HG03571 (cell line): ENCODE measurements at regions not wholly inside any gene's neighbourhood (a gene's known extent, or its start where the extent isn't known, plus 50 kb on each side); places are given as distances from the start of the nearest gene placed in this dataset.

Experiments
- ATAC-seq: cut with Tn5 transposase; IDR thresholded peaks from one replicate; pipeline ENCODE4 v1.9.1; 2021; ENCODE audit not compliant: unreplicated experiment

DNA sequence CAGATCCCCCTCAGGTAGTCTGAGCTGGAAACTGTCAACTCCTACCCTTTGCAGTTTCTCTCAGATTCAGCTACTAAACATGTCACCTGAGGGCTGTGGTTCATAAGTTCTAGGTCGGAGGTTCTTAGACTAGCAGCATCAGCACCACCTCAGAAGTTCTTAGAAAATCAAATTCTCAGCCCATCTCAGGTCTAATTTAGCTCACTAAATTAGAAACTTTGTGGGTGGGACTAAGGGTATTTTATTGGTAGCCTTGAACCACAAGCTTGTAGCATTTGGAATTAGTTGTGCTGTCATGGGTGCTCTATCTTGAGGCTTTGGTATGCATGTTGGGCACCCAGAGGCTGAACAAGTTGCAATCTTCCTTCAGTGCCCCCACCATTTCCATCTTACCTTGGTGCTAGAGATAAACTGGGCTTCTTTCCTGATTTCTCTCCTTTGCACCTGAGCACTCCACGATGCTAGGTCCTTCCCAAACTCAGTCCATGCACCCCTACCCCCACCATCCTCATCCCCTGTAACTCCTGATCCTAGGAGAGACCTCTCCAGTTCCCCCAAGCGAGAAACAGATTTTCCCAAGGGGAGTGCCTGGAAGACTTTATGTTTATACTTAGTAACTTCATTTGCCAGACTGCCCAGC, 54.2 kb downstream of the S1PR1 start:
- no peak for ATAC-seq

DNA sequence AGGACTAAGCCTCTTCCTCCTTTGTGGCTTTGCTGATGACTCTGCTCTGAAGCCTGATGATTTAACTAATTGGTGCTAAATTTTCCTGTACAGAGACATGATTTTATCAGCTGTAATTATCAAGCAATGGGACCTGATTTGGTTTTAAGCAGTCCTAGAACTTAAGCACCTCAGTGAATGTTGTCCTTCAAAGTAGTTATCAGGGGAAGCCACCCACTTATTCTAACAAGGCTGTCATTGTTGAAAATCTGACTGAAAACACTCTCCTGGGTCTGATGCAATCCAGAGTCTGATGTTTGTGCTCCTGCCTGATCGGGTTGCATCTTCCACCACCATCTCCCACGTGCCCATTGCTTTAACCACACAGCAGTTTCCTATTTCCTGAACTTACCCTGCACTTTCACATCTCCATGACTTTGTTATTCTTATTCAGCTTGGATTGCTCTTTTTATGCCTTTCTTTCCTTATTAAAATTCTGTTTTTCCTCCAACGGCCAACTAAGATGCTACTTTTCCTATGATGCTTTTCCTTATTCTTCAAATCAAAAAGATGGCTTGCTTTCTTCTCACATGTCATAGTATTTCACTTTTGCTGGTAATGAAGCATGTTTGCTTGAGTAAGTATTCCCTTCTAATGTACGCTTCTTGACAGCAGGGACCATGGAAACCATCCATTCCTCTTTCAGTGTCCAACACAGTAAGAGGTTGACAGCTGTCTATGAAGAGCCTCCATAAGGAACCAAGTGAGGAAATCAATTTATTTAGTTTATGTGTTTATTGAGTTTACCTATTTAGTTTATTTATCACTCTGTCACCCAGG, 55.0 kb downstream of the S1PR1 start:
- ATAC-seq = no peak

DNA sequence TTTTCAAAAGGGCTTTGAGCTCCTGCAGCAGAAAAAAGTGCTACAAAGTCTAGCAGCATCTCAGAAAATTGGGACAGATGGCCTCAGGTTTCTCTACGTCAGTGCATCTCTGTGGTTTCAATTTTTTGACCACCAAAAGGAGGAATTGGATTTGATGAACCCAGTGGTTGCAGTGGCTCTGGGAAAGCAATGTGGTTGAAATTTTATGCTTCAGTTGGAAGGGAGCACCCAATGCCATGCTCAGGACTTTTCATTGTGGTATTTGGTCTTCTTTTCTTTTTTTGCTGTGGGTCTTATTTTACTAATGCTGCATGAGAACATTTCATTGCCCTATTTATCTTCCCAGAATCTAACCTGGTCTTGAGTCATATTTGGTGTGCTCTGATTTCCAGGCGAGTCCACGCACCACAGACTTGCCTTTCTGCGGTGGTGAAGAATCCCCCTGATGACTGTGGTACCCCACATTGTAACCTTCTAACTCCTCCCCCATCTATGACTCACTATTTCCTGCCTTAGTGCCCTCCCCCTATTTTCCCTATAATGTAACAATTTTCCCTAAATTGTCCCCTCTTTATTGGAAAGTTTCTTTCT, 56.7 kb downstream of the S1PR1 start:
- ATAC-seq = peak; percentile 42

DNA sequence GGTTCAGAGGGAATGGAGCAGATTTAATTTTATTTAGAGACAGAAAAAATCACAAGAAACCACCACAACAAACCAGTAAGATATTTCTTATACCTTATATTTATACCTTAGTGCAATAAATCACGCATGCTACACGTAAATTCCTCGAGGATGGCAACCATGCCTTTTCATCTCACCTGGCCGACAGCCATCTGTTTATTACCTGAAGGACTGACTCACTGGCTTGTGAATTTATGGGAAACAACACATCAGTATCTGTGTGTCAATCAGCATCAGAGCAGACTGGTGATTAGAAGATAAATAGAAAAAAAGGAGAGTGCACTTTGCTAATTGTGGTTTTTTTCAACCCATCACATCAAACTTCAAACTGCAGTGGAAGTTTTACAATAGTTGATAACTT, 58.4 kb downstream of the S1PR1 start:
- no peak for ATAC-seq

DNA sequence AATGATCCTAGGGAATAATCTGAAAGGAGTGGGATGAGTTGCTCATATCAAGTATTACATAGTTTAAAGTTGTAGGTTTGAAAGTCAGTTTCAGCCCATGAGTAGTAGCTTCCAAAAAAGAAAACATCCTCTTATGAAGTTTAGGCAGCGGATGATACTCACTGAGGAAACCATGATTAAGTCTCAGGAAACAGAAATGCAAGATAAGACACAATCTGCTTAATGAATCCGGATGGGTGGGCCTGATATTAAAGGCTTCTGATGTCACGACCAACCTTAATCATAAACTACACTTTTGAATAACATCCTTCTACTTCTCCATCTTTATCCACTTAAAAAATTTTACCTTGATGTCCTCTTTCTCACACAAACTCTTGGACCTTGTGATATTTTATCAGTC, 61.8 kb downstream of the S1PR1 start:
- ATAC-seq = no peak

DNA sequence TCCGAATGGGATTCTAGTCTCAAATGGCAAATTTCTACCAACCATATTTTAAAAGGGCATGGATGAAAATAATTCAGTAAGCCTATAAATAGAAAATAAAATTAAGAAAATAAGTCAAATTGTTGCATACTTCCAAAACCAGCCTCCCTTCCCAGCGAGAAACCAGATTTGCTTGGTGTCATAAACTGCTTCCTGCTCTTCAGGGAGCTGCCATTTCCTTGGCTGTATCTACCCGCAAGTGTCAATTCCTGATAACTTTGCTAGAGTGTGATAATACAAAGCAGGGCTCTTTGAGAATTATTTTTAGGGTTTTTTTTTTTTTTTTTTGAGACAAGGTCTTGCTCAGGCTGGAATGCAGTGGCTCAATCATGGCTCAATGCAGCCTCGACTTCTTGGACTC, 62.3 kb downstream of the S1PR1 start:
- ATAC-seq = no peak

DNA sequence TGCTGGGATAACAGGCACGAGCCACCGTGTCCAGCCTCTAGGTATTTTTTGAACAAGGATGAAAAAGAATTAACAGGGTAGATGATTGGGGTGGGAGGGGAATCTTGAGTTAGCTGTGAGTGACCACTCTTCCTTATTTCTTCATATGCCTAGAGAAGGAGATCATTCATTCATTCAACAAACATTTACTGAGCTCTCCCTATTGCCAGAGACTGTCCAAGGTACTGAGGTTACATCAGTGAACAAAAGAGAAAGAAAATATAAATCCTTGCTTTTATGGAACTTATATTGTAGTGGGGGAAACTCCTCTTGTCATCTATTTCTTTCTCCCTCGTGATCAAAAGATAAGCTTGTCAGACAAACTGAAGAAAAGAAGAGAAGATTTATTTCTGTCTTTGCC, 62.9 kb downstream of the S1PR1 start:
- no peak for ATAC-seq

DNA sequence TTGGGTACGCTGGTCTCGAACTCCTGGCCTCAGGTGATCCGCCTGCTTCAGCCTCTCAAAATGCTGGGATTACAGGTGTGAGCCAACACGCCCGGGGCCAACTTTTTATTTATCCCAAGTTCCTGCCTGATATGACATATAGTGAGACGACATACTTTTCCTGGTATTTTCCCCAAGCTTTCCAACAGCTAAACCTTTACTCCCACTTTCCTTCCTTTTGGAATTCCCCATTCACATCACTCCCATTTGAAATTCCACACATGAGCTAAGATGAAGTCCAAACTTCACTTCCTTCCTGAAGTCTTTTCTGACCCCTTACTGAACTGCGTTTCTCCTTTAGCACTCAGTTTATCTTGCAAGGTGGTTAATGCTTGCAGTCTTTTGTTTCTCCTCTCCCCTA, 64.1 kb downstream of the S1PR1 start:
- no peak for ATAC-seq

DNA sequence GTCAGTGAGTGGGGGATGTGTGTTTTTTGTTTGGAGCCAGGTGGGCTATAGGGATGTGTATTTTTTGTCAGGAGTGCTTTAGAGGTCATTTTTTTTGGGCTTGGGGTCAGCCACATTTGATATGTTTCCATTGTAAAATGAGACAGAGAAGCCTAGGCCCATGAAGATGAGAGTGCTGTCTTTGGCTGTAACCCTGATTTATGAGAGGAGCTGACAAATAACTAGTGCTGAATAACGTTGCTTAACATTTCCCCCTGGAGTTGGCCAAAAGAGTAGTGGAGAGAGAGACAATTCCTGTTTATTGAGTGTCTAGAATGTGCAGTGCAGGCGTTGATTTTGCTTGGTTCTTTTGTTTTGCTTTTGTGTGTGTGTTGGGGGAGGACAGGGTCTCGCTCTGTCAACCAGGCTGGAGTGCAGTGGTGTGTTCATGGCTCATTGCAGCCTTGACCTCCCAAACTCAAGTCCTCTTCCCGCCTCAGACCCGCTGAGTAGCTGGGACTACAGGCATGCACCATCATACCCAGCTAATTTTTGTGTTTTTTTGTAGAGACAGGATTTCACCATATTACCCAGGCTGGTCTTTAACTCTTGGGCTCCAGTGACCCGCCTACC, 64.7 kb downstream of the S1PR1 start:
- no peak for ATAC-seq

DNA sequence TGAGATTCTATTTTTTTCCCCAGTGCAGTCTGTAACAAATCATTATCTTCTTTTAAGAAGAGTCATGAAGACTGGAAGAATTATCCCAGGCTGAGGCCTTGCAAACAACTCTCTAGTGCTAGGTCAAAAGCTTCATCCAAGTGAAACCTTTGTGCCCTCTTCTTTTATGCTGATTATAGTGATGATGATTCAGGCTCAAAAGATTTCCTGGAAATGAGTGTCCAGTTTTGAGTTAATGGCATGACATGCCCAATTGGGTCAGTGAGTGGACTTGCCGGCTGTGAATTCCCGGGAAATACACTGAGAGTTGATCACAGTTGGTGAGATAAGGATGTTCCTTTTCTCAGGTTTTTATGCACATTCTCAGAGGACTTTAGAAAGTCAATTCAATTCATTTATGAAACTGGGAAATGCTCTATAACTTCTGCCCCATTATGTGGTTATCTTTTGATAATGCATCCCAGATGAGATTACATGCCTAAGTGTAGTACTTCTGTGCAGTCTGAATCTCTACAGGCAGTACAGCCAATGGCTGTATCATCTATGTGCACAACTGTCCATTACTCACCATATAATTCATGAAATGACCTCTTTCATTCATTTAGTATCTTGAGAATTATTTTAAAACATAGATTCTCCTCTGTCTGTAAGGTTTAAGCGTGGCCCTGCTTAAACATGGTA, 66.2 kb downstream of the S1PR1 start:
- no peak for ATAC-seq

DNA sequence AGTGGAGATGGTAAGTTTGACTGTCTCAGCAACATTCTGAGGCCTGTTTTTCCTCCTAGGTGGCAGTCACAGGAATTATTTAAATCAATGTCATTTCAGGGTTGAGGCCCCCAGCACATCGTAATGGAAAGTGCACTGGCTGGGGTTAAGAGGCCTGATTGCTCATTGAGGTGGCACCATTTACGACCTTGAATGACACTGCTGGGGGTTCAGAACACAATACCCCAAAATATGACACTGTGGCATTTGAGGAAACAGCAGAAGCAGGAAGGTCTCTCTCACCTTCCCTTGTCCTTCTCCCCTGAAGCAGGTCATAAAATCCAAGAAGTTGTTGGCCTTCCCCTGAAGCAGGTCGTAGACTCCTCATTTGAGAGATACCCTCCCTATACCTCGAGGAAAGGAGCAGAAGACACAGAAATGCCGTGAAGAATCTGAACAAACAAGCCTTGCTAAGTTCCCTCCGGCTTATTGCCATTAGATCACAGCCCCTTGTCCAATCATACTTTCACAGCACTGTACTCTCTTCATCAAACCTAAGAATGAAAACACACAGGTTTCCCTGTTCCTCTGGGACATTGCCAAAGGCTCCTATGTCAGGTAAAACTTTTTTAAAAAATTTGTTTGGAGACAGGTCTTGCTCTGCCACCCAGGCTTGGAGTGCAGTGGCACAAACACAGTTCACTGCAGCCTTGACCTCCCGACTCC, 71.3 kb downstream of the S1PR1 start:
- ATAC-seq = no peak

DNA sequence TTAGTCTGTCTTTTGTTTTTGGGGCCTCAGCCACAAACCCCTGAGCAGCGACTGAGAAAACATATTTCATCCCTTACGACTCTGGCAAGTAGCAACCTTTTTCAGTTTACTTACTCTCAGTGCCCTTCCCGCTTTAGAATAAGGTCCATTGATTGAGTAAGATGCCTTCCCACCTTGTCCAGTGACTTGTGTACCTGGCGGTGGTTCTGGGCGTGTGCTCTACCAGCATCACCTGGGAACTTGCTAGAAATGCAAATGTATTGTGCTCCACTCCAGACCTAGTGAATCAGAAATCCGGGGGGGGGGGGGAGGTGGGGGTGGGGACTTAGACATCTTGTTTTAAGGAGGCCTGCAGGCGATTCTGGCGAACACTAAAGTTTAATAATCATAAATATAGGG, 72.1 kb downstream of the S1PR1 start:
- ATAC-seq = no peak

DNA sequence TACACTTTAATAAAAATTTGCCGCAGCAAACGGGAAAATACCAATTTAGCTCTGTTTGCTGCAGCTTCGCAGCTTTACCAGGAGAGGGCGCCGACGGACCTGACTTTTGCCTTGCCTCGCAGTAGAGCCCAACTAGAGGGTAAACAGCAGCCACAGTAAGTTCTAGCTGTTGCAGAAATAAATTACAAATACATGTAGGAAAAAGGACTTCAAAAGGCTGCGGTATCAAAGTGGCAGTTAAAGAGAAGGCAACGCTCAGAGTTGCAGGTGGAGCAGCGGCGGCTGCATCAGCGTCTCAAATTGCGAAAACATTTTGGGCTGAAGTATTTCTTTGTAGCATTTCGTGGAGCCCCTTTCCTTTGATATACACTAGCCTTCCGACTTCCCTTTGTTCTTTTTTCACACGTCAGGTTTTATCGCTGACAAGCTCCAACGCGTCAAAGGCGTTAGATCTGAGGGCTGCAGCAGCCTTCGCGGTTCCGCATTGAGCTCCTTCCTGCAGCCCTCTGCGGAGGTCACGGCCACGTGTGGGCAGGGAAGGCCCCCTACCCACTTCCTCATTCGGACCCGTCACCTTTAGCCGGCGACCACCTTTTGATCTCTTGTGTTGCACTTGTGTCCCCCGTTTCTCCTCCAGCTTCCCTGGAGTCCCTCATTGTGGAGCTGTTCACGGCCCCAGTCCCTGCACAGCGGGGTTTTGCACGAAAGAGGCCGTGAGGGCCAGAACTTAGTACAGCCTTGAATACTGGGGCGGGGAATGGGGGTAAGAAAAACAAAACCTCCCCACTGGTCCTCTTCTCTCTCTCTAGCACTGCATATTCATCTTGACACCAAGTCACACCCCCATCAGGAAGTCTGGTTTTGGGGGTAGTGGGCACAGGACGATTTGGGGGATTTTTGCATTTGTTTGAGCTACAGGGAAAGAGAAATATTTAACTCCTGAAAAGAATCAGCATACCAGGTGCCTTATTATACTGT, 72.8 kb downstream of the S1PR1 start:
- peak; percentile 46 for ATAC-seq

DNA sequence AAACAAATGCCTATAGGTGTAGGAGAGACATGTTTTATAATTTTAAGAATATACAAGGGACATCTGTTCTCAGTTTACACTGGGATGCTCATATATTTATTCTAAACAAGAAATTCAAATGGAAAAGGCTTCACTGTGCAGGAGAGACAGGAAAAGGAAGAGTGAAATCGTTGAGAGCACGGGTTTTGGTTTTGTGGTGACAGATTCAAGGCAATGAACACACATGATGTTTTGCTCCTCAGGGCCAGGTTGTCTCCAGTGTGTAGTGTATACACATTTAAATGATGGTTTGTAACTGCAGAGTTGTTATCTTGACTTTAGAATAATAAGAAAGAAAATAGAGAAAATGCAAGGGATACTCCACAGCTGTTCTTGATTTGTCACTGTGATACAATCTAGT, 73.7 kb downstream of the S1PR1 start:
- no peak for ATAC-seq

DNA sequence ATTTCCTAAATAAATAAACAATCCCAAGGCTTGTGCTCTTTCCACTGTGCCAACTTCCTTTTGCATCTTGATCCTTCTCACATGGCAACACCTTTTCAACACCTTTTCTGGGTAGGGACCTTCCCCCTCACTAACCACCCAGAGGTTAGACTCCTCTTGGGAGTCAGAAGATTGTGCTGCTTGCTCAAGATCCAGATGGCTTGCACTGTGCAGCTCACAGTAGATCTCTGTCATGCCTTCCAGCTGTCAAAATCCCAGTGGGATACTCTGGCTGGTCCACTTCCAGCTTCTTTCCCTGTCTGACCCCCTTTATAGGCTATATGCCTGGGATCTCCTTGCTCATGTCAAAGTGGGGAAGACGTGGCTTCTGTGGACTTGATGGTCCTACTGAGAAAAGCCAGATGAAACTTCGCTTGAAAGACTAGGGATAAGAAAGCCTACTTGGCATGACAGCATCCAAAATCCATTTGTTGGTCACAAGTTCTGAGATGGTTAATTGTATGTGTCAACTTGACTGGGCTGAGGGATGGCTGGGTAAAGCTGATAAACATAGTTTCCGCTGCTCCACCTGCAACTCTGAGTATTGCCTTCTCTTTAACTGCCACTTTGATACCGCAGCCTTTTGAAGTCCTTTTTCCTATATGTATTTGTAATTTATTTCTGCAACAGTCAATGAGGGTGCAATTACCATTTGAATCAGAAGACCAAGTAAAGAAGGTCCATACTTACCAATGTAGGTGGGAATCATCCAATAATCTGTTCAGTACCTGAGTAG, 74.5 kb downstream of the S1PR1 start:
- no peak for ATAC-seq

DNA sequence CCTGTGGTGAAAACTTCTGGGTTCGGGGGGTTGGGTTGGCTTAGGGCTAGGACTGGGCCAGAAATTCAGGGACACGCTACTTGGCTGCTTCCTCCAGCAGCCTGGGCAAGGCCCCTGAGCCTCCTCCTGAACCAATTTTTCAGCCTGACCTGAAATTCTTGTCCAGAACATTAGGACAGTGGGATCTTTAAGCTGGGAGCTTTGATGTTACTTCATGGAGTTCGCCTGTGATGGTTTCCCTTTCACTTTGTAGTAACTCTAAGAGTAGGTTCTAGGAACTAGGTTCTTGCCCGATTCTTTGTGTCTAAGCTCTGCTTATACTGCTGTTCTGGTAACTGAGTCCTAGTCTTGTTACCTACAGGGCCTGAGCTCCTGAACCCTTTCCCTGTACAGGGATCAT, 75.3 kb downstream of the S1PR1 start:
- ATAC-seq = no peak

DNA sequence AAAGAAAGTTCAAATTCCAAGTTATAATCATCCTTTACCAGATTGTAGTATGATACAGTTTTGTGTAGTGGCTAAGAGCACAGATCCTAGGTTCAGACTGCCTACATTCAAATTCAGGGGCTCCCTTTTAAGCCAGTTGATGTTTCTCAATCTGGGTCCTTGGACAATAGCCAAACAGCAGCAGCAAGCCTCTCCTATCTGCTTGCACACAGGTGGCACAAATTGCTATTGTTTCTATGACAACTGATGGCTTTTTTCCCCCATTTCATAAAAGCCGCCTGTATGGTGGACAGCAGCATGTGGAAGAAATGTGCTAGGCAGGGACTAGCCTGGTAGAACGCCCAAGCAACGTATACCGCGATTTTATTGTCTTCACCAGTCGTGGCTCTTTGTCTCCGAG, 76.5 kb downstream of the S1PR1 start:
- ATAC-seq = no peak

DNA sequence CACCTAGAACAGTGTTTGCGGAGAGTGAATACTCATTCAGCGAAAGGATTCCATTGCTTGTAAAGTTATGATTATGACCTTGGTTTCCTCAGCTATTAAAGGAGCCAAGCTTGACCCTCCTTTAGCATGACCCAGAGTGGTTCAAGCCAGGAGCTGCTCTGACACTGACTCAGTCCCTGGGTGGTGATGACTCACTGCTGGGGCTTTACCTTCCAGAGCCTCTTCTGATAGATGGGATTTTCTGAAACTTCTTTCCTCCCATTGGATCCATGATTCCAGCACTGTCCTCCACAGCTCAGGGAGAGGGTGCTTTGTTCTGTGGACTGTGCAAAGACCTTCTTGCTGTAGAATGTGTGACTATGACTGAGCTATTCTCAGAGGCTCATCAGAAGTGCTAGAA, 77.4 kb downstream of the S1PR1 start:
- ATAC-seq = no peak

DNA sequence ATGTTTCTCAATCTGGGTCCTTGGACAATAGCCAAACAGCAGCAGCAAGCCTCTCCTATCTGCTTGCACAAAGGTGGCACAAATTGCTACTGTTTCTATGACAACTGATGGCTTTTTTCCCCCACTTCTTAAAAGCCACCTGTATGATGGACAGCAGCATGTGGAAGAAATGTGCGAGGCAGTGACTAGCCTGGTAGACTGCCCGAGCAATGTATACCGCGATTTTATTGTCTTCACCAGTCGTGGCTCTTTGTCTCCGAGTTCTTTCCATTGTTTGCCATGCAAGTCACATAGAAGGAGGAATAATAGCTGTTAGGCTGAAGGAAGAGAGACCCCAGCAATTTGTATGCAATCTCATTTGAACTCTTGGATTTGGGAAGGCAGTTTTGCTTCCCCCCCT, 79.4 kb downstream of the S1PR1 start:
- ATAC-seq = no peak
